NCI-H748 (cell line): ENCODE measurements at regions not wholly inside any gene's neighbourhood (a gene's known extent, or its start where the extent isn't known, plus 50 kb on each side); places are given as distances from the start of the nearest gene placed in this dataset.
"Not testable (repeated sequence)": the region's sequence is repeated elsewhere in the genome, so short reads cannot be mapped to it uniquely, and the experiment has no call there.

Experiments
- DNase-seq: peaks from one replicate; lab custom pipeline; 2025; ENCODE audit not compliant: unreplicated experiment; lab: John Stamatoyannopoulos, UW

DNA sequence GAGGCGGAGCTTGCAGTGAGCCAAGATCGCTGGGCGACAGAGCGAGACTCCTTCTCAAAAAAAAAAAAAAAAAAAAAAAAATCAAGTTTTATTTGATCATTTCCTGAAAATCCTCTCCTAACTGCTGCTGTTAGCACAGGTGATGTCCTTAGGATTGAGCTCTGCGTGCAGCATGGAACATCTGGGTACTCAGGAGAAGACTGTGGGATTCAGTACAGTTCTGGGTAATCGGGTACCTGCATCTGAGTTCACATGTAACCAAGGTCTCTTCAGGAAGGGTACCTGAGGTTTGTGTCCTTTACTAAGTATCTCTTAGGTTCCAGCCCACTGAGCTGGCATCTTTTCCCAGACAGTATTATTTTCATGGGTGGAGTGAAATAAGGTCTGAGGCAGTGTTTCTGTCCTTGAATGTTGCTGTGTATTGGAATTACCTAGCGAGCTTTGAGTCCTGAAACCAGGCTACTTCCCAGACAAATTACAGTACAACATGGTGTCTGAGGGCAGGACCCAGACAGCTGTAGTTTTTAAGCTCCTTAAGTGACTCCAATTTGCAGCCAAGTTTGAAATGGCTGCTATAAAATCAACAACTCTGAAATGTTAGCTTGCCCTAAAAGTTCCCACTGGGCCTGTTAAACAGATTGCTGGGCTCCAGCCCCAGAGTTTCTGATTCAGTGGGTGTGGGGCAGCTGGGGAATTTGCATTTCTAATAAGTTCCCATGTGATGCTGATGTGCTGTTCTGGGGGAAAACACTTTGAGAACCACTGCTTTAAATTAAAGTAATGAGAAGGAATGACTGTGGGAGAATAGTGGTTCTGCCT, 120.5 kb downstream of the PMAIP1 start:
- DNase-seq: no peak

DNA sequence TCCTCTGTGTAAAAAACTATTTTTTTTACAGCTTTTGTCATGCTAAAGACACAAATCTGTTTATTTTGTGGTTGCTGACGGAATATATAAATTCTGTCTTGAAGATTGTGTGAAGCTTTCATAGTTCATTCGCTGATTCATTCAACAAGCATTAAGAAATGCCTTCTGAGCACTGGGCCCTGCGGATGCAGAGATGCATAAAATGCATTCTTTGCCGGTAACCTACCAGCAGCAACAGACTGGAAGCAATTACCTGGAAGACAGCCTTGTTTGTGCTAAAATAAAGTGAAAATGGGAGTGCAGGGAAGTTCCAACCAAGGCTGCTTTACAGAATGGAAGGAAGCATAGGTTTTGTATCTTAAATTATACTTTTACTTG, 119.7 kb downstream of the PMAIP1 start:
- DNase-seq: no peak

DNA sequence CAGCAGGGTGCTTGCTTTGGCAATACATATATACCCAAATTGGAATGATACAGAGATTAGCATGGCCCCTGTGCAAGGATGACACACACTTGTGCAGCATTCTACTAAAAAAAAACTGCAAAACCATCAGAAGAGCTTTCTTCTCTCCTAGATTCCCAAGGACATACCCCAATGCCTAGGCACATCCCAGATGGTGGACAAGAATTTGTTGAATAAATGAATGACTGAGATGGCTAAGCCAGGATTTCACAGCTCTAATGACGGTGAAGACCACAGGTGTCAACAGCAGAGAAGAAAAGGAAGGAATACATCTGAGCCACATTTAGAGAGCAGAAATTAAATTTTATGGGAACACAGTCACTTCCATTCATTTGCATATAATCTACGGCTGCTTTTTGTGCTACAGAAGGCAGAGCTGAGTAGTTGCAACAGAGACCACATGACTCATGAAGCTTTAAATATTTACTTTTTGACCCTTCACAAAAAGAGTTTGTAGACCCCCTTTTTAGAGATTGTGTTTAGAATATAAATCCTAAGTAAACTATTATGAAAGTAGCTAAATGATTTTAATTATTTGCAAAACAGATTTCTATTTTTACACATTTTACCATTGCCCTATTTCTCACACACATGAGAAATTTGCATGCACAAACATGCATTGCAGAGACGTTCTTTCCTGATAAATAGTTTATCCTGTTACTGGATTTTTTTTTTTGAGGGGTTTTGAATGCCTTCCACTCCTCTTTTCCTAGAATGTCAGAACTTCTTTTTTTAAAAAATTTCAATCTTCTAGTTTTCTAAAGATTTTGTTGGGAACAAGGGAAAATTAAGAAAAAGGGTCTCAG, 119.0 kb downstream of the PMAIP1 start:
- no peak for DNase-seq

DNA sequence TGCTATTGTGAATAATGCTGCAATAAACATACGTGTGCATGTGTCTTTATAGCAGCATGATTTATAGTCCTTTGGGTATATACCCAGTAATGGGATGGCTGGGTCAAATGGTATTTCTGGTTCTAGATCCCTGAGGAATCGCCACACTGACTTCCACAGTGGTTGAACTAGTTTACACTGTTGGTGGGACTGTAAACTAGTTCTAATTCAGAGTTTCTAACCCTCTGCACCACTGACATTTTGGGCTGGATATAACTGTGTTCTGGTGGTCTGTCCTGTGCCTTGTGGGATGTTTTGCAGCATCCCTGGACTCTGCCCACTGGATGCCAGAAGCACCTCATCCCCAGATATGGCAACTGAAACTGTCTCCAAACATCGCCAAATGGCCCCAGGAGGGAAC, 118.3 kb downstream of the PMAIP1 start:
- DNase-seq: peak; percentile 34

DNA sequence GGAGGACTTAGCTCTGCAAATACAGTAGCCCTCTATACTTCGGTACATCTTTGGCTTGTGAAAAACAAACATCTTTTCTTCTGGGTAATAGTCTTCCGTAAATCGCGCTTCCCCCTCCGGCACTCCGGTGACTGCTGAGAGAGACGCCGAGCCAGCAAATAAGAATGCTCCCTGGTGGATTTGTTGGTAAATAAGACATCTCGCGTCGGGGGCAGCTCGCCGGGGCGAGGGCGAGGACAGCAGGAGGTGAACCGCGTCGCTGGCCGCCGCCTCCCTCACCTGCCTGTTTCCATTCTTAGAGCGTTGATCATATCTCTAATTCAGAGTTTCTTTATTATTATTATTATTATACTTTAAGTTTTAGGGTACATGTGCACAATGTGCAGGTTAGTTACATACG, 117.6 kb downstream of the PMAIP1 start:
- no peak for DNase-seq

DNA sequence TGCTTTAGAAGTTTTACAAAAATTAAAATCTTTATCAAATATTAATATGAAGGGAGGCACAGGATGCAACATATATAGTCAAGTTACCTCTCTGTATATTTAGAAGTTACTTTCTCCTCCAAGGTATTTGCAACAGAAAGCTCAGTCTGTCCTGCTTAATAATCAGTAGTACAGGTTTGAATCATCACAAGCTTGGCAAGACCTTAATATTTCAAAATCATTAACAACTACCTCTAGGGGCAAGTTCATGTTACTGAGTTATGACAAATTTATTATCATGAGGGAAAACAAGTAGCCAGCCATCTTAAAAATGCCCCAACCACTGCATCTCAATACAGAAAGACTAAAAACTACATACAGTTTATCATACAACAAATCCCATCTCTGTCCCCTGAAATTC, 116.0 kb downstream of the PMAIP1 start:
- DNase-seq: not testable (repeated sequence)

DNA sequence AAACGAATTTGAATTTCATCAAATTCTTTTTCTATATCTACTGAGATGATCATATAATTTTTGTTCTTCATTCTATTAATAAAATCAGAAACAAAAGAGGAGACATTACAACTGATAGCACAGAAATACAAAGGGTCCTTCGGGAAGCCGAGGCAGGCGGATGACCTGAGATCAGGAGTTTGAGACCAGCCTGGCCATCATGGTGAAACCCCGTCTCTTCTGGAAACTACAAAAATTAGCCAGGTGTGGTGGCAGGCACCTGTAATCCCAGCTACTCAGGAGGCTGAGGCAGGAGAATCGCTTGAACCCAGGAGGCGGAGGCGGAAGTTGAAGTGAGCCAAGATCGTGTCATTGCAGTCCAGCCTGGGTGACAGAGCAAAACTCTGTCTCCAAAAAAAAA, 113.4 kb downstream of the PMAIP1 start:
- DNase-seq: not testable (repeated sequence)

DNA sequence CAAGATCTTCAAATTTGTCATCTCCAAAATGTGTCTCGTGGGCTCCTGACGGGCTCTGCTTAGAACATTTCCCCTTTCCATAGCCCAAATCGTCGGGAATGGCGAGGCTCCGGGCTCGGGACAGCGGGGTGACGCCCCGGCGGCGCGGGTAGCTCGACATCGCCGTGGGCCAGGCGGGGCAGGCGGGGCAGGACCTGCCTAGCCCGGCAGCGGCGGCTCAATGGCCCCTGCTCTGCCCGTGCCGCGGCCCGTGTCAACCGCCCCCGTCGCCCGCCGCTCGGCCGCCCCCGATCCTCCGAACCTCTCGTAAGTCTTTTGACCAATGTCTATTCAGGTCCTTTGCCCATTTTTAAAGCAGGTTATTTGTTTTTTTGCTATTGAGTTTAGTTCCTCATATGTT, 111.2 kb downstream of the PMAIP1 start:
- DNase-seq: no peak

DNA sequence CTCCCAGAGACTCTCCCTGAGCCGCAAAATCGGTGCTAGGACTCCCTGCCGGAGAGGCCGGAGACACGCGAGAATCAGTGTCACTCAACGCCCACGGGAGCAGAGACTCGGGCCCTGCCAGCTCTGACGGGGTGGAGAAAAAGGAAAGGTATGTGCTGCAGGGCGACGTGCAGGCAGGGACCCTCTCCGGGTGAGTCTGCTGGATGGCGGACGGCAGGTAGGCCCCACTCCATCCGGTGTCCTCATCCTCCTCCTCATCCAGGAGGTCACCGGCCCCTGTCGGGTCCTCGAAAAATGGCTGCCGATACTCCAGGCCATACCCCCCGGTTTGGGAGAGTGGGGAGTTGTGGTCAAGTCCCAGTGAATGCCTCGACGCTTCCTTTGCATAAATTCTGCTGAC, 110.7 kb downstream of the PMAIP1 start:
- DNase-seq: no peak

DNA sequence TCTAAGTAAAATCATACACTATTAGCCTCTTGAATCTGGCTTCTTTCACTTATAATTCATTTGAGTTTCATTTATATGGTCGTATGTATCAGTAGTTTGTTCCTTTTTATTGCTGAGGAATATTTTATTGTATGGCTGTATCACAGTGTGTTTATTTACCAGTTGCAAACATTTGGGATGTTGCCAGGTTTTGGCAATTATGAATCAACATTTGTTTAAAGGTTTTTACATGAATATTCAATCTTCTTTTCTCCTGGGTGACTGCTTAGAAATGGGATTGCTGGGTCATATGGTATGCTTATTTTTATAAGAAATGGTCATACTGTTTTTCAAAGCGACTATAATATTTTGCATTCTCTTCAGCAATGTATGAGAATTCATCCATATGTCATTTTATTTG, 107.9 kb downstream of the PMAIP1 start:
- no peak for DNase-seq

DNA sequence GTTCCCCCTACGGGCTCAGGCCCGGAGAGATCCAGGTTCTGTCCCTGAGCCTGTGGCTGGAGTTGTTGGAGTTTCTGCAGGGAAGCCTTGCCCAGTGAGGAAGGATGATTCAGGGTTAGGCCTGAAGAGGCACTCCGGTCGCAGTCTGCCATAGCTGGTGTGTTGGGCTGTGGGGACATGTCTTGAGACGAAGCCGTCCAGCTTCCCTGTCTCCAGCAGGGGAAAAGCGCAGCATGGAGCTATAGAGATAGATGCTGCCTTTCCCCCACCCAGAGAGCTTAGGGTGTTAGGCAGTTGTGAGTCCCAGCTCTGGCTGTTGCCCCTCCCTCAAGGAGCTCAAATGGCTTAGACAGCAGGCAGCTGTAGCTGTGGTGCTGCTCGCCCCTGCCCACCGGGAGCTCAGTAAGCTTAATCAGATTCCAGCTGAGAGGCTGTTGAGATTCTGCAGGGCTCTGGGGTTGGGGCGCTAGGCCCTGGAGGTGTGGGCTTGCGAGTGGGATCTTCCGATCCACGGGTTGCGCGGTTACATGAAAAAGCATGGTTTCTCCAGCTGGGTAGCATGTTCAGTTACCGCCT, 103.9 kb downstream of the PMAIP1 start:
- DNase-seq: no peak

DNA sequence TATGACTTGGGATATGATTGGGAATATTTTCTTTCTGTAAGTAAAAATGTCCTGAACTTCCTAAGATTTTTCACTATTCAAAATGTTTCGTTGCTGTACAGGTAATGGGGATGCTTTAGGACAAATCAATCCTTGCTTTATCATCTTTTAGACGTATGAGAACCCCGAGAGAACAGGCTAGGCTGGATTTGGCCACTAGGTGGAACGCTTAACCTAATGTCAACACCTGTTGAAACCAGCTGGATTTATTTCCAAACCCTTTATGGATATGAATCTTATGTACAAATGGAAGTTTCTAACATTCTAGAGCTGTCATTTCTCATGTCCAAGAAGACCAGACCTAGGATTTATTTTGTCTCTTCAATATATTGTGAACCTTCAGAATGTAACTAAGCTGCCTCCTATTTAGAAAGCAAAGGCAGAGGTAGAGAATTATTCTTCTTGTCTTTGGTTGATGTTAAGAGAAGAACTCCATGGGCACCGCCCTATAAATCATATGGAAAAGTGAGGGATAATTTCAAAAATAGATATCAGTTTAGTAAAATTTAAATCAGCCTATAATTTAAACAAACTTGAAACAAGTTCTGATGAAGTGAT, 96.7 kb downstream of the PMAIP1 start:
- peak; percentile 77 for DNase-seq

DNA sequence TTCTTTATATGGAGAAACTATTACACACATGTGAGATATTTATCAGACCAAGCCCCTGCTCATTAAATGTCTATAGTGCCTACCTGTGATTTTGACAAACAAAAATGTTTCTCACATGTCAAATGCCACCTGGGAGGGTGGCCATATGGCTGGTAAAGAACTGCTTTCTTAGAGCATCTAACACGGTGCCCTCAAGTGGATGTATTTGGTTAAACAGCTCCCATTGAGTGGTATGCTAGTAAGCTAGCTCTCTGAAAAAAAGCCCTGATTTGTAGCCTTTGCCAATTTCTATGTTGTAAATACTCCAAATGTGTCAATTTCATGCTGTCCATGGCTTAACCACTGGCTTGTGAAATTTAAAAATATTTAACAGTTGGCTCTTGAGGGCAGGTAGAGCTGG, 94.6 kb downstream of the PMAIP1 start:
- DNase-seq: peak; percentile 44

DNA sequence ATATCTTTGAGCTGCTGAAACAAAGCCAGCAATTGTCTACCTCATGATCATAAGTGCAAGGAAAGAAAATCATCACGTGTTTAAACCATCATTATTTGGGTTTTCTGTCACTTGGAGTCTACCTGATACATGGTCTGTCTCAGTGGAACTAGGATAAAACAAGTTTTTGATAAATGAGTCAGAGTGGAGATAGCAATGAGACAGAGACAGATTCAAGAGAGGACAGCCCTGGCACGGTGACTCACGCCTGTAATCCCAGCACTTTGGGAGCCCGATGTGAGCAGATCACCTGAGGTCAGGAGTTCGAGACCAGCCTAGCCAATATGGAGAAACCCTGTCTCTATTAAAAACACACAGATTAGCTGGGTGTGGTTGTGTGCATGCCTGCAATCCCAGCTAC, 93.8 kb downstream of the PMAIP1 start:
- no peak for DNase-seq

DNA sequence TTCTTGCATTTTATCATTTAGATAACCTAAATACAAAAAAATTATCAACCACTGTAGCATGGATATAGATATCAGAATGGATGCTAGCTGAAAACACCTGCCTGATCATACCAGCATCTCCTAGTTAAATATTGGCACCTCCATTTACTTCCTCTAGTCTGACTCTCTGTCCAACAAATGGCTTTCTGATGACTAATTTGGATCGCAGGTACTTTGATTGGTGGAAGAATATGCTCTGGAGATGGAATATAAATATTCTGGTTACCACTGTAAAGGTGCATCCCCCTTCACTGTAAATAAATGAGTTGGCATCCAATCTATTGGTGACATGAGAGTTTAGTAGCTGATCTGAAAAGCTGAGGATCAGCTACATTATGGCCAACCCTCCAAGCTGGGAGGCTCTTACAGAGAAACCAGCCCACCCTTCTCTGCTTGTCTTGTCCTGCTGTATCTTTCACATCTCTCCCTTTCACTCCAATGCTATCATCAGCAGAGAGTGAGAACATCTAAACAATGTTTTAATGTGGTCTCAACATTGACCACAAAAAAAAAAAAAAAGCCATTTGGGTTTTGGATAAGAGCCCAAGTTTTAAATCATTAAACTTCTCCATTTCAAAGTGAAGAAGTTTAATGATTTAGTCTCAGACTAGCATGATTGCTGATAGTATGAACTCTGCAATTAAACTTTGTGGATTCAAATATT, 90.5 kb downstream of the PMAIP1 start:
- DNase-seq: no peak

DNA sequence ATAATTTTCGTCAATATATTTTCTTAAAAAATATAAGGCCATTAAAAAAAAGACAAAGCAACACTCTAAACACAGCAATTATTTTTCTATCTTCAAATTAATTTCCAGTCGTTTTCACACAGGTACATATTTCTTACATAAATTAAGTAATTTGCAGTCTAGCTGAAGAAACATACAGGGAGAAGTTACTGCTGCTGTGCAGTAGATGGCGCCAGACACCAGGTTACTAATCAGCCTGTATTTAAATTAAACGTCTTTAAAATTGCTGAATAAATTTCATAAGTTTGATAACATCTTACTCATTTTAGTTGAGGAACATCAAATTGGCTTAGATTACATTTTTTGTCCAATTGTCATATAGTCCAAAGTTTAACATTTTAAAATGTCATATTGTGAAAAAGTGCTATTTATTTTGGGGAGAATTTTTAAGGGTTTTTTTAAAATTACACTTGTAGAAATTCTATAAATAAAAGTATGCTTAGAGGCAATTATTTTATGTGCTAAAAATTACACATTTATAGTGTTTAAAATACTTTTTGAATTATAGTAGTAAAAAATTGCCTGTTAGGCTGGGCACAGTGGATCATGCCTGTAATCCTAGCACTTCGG, 88.4 kb downstream of the PMAIP1 start:
- DNase-seq: peak; percentile 64

DNA sequence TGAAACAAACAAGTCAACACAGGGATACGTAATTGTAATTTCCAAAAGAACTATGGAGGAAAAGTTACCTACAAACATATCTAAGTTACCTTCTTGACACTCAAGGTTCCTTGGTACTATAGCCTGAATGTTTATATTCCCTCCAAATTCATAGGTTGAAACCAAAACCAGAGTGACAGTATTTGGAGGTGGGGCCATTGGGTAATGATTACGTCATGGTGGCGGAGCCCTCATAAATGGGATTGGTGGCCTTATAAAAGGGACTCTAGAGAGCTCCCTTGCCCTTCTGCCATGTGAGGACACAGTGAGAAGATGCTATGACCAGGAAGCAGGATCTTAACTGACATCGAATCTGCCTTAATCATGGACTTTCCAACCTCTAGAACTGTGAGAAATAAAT, 87.3 kb downstream of the PMAIP1 start:
- no peak for DNase-seq

DNA sequence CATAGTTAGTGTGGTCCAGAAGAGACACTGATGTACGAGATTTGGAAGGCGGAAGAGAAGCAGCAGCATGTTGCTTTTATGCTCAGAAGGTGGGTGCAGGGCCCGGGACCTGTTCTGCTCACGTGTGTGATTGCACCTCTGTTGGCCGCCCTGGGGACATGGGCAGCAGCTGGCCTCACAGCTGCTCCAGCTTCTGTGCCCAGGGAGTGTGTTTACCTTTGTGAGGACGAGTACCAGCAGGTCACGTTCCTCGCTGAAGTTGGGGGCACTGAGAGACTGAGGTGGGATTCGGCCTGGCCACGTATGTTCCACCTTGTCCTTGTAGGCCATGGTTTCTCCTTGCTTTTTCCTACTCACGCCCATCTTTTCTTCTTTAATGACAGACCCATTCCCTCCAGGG, 86.3 kb downstream of the PMAIP1 start:
- no peak for DNase-seq

DNA sequence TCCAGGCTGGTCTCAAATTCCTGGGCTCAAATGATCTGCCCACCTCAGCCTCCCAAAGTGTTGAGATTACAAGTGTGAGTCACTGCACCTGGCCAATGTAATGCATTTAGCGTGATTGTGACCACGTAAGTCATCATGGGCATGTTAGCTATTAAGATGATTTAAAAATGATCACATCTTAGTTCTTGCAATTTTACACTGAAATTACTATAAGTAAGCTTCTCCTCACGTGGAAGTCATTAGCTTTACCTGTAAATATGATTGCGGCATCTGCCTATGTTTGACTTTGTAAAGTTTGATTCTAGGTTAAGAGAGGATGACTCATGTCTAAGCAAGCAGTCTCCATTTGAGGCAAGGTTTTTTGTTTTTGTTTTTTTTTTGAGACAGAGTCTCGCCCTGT, 85.5 kb downstream of the PMAIP1 start:
- no peak for DNase-seq

DNA sequence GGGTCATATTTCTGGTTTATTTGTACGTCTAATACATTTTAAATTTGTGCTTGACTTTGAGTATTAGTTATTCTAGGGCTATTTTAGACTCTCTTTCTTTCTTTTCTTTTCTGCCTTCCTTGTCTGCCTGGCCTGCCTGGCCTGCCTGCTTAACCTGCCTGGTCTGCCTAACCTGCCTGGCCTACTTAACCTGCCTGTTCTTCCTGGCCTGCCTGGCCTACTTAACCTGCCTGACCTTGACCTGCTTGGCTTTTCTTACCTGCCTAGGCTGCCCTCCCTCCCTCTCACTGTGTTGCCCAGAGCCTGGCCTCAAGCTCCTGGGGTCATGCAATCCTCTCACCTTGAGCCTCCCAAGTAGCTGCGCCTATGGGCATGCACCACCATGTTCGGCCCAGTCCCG, 83.7 kb downstream of the PMAIP1 start:
- DNase-seq: no peak

DNA sequence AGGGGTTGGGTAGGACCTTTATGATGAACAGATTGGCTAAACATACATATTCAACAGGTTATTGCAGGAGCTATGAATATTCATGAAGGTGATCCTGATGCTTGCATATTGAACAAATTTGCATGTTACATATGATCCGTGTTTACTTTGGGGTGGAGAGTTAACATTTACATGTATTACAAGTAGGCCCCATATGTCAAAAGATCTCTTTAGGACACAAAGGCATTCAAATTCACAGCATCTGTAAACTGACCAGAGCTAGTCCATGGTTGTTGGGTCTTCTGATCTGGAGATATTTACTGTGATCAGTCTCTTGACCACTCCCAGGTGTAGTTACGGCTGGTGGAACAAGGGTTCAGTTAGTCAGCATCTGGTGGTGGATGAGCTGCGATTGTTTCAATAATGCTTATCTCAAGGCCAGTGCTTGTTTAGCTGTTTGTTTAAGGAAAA, 80.4 kb downstream of the PMAIP1 start:
- no peak for DNase-seq
